GM12891 (cell line): ENCODE measurements at regions not wholly inside any gene's neighbourhood (a gene's known extent, or its start where the extent isn't known, plus 50 kb on each side); places are given as distances from the start of the nearest gene placed in this dataset.

ENCODE experiments used
- POLR2A ChIP-seq: IDR thresholded peaks from 2 replicates; pipeline ENCODE4 v1.6.1; 2011; ENCODE audit warnings: low read depth, low read length, control low read depth
- POLR2AphosphoS5 ChIP-seq: IDR thresholded peaks from 2 replicates; pipeline ENCODE4 v1.6.1; 2011; ENCODE audit warnings: low read depth, low read length, control low read depth

- no peak for TF ChIP-seq POLR2AphosphoS5
- TF ChIP-seq POLR2A: no peak
Measured at GRCh38 chr2:237196866-237197618, 111.4 kb downstream of the COPS8 start.
